DMS 273 treated with DMSO at 0.1 percent for 48 hours (cell line): ENCODE measurements at regions not wholly inside any gene's neighbourhood (a gene's known extent, or its start where the extent isn't known, plus 50 kb on each side); places are given as distances from the start of the nearest gene placed in this dataset.

Source experiments
- DNase-seq: peaks from one replicate; lab custom pipeline; 2025; lab: John Stamatoyannopoulos, UW

DNA sequence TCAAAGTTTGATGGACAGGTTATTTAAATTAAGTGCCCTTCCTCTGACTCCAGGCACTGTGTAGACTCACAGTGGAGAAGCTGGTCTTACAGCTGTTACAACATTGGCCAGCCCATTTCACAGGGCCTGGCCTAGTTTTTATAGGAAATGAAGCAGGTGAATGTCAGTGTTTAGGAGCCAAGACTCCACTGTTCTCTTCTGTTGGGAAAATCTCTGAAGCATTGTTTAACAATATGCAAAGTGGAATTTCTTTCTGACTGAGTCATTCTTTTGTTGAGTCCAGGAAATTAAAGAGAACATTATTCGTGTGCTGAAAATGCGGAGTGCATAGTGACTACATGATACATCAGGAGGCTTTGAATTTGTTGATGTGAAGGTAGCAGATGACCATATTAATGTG is 64.7 kb downstream of the ARRDC4 start:
- DNase-seq, result no peak

DNA sequence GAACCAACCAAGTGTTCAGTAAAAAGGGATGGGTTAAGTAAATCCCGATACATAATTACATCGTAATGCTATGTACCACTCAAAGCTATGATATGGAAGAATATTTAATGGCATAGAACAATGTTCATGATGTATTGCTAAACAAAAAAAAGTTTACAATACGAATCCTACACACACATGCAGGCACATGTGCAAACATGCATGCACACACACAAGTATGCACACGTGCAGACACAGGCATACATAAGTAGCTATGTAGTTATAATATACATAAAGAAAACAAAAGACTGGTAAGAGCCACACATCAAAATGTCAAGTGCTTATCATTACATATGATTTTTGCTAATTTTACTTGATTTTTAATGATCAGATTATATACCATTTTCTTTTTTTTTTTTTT is 74.2 kb downstream of the ARRDC4 start:
- no peak for DNase-seq

DNA sequence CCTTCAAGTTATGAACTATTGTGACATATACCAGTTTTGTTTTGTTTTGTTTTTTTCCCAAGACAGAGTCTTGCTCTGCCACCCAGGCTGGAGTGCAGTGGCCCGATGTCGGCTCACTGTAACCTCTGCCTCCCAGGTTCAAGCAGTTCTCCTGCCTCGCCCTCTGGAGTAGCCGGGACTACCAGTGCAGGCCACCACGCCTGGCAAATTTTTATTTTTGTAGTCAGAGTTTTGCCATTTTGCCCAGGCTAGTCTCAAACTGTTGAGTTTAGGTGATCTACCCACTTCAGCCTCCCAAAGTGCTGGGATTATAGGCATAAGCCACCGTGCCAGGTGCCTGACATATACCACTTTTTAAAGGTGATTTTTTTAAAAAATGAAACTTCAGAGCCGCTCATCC is 74.6 kb downstream of the ARRDC4 start:
- no peak for DNase-seq

DNA sequence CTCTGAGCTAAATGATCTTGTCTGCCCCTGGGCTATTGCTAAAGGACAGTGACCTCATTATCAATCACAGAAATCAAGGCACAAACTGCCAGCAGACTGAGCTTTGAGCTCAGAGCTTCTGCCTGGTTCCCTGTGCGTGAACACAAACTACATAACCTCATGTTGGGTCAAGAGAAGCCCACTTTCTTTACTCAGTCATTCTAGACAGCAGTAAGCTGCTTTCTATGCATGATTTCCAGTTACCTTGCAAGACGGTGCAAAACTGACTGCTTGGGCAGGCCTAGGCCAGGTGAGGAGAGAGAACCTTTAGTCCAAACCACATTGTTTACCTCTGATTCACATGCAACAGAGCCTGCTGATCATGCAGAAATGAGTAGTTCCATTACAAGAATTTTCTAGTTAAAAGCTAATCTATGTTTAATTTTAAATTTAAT is 75.1 kb downstream of the ARRDC4 start:
- DNase-seq, result no peak

DNA sequence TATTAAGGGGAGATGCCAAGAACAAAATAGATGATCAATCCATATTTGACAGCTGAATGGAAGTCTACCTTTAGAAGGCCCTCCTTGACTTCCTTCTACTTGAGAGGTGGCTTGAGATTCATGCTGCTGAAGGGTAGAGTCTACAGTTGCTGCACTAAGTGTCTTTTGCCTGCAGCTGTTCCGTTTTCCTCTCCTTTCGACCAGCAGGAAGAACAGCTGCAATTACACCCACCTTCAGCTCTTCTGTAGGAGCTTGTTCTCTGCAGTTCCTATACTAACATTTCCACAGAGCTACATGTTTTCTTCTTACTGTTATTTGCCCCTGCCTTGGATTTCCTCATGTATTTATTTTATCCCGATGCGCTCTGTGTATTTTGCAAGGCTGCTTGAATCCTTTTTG is 79.1 kb downstream of the ARRDC4 start:
- no peak for DNase-seq

DNA sequence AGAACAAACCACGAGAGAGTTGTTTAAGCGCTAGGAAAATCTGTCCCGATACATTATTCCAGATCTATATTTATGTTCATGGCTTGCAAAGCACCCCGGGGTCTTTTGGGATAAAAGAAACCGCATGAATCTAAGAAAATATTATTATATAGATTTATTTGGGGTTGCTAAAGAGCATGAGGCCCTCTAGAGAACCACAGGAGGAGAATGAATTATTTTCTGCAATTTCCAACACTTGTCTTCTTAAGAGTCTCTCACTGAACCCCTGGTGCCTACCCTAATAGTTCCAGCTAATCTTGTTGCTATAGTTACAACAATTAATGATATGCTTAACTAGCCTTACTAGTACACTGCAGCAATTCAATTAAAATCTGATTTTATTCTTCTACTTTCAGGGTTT is 79.6 kb downstream of the ARRDC4 start:
- no peak for DNase-seq

DNA sequence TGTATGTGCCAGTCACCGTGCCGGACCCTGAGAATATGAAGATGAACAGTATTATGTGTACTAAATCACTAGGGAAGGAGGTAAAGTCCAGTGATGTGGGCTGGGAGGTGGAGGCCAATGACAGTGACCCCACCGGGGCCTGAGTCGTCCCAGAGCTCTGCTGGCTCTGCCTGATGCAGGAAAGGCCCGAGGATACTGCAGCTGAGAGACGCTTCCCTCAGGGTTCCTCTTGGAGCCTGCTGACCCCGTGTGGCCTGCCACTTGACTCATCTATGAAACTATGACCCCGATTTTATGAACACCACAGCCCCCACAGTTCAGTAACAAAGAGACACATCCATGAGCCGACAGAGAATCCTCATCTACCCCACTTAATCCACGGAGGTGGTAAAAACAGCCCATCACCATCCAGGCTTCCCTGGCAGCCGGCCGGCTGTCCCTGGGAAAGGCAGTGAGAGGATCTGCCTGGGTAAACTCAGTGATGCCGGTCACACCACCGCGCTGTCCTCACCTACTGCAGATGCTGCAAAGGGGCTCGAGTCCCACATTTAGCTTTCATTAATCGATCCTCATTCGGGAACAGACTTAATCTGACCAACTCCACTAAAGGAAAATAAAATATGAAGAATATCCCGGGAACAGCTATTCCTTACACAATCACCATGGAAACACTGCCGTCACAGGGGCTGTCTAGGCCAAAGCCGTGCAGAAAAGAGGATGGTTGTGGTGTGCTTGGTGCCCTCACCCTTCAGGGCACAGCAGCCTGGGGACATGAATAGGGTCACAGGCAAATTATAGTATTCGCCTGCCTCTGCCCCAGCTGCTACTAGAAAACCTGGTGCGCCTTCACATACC is 82.9 kb downstream of the ARRDC4 start:
- no peak for DNase-seq

DNA sequence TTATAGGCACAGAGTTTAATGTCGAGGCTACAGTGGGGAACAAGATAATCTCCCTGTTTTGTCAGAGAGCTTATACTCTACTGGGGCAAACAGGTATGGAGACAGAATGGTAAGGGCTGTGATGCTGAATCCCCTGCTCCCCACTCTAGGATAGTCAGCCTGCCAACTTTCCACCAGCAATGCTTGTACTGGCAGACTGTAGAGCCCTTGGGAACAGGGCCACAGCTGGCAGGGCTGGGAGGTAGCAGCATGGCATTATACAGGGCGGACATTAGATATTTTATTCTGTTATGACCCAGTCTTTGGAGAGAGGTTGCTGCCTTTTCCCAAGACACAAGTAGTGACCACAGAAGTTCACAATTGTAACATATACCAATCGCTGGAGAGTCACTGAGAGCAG is 91.2 kb downstream of the ARRDC4 start:
- no peak for DNase-seq

DNA sequence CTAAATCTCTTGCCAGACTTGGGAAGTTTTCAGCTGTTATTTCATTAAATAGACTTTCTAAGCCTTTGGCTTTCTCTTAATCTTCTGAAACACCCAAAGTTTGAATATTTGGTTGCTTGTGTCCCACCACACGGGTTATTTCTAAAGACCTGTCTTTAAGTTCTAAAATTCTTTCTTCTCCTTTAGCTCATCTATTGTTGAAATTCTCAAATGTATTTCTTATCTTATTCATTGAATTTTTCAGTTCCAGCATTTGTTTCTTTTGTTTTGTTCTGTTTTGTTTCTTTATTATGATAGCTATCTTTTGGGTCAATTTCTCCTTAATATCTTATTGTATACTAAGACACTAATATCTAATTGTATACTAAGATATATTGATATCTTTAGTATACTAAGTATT is 97.0 kb downstream of the ARRDC4 start:
- no peak for DNase-seq

DNA sequence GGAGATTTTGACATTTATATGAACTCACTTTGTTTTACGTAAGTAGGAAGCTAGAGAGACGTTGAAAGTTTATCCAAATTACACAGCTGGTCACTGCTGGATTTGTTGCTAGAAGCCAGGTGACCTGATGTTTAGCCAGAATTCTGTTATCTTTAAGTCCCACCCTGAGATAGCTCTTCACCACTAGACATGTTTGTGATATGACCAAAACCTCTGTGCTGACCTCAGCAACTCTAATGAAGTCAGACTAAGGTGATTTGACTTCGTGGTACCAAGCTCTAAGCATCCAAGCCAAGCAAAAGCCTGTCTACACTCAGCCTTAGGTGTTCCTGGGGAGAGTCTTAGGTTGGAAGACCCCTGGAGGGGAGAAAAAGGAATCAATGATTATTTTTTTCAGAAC is 102.4 kb downstream of the ARRDC4 start:
- no peak for DNase-seq

DNA sequence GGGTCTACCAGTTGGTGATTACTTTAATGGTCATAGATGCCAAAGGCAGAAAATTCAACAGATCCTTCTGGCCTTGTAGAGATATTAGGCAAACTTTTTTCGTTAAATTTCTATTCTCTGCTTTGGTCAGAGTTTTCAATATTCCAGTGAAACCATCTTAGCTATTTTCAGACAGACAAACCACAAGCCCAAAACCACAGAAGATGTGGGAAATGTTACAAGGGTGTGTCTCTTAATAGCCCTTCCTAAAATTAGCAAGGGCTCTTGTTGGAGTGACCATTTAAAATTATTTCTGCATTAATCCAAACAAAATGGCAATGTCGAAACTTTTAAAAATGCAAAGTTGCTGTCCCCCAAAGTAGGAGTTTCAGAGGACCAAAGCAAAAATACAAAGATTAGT is 102.8 kb downstream of the ARRDC4 start:
- DNase-seq, result no peak

DNA sequence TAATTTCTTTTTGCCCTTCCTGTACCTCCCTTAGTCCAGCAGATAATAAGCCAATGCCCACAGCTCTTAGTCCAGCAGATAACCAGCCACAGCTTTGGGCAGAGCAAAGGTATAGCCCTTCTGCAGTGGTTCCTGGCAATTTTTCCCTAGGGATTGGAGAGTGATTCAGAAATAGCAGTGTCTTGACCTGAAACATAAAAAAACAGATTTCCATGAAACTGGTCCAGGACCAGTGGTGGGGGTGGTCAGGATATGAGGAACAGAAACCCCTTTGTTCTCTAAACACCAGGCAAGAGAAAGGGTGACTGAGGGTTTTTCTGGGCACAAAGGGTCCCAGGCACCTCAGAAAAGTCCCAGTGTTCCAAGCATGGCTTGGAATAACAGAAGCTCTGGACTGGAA is 103.4 kb downstream of the ARRDC4 start:
- DNase-seq, result no peak

DNA sequence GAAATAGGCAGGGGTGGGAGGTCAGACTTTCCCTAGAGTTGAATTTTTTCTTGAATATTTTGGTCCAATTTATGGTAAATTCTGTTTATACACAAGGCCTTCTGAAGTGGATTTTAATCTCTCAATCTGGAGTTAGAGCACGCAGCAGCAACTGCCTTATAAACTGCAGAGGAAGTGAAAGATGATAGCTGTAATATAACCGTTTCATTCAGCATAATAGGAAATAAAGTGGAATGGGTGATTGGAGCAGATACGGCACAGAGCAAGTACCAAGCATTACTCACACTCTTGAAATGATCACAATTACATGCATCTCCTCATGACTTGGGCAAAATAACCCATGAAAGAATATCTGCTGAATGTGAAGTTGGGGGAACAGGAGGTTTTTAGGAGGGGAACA is 106.8 kb downstream of the ARRDC4 start:
- no peak for DNase-seq

DNA sequence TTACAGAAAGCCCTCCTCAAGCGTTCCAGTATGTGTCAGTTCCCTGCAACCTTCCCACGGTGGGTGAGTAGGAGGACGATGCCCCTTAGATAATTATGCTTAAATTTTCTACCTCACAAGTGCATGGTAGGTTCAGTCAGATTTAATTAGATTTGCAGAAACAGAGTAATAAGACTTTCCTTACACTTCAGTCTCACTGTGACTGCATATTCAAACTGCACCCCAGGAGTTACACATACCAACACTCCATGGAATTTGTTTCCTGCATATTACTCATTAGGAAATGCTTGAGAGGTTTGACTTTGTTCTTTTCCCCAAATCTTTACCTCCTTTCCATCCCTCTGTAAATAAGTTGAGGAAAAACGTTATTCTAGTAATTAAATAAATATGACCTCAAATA is 108.8 kb downstream of the ARRDC4 start:
- DNase-seq, result no peak

DNA sequence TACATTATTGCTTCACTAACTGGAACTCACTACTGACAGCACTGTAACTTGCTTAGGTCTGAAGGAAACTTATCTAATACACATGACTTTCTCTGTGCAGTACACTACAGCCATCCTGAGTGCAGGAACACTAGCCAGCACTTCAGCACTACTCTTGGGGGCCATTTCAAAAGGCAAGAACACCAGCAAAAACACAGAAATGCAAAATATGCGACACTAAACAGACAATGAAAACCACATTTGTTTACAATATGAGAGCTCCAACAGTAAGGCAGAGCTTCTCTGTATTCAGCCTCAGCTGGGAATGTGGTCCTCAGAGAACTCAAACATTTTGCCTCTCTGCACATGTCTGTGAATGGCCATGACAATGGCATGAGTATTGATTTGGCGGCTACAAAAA is 109.6 kb downstream of the ARRDC4 start:
- DNase-seq, result no peak

DNA sequence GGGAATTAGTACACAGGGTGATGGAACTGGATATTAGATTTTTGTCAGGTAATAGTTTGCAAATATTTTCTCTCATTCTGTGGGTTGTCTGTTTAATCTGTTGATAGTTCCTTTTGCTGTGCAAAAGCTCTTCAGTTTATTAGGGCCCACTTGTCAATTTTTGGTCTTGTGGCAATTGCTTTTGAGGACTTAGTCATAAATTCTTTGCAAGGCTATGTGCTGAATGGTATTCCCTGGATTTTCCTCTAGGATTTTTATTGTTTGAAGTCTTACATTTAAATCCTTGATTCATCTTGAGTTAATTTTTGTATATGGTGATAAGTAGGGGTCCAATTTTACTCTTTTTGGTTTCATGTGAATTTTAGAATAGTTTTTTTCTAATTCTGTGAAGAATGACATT is 111.3 kb downstream of the ARRDC4 start:
- DNase-seq, result no peak

DNA sequence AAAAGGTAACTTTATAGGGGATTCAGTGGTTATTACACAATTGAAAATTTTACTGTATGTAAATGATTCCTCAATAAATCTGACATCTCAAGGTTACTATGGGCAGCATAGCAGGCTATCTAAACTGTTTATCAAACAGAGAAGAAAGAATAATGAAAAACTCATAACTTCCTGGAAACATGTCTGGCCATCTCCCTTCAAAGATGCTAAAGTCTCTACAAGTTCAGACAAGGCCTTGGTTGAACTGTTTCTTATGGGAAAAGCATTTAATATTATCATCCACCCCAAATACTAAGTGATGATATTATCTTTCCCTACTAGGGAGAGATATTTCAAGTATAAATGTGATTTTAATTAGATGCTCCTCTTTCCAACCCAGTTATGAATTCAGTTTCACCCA is 114.9 kb downstream of the ARRDC4 start:
- DNase-seq, result no peak

DNA sequence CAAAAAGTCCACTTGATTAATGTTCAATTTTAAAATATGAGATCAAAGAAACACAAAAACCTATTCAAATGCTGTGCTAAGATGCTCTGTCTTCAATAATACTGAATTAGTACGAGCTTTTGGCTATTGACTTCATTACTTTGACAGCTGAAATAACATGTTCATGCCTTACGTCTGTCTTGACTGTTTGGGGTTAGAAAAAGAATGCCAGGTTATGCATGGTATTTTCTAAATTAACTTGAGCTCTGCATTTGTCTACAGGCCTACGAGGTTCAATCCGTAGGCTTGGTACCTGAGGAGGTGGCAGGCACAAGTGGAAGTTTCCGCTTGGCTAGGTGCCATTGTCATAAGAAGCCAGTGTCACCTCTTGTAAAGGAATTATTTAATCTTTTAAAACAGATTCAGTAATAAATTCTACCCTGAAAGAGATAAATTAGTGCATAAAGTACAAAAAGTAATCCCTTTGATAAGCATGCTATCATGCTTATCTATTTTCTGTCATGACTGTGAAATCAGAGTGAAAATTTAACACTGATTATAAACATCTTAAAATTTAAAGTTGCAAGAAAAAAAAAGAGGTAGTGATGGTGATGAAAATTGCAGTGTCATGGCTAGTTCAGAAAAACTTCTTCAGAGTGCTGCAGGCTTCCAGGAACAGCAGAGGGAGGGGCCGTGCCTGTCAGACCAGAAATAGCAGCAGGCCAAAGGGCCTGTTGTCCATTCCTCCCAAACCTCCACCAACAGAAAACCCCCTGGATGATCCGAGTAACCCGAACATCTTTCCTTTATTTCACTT is 115.7 kb downstream of the ARRDC4 start:
- no peak for DNase-seq

DNA sequence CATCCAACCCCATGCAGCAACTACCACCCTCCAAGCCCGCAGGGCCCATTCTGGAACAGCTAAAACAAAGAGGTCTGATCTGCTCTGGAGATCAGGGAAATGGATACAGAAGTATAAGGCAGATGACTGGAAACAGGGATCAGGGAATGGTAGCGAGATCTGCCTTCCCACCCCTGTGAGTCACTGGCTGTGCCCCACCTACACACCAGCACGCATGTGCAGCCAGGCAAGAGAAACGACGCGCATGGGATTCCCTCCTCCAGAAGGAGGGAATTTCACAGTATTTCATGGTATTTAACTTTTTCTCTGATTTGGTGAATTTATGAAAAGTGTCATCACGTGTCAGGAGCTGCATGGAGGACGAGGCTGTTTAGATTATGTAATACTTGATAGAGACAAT is 116.7 kb downstream of the ARRDC4 start:
- no peak for DNase-seq

DNA sequence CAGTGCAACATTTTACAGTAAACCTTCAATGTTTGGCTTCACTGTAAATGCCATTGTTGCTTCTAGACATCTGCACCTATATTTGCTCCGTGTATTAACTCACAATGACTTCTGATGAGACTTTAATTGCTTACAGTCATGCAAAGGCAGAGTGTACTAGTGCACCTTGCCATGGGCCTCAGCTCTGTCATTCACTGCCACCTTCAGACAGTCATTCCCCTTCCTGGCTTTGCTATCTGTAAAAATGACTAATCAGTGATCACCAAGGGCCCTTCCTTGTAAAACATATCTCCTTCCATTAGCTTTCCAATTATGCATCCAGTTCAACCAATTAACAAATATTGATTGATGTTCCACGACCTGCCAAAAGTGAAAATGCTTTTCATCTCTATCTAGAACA is 120.3 kb downstream of the ARRDC4 start:
- no peak for DNase-seq

DNA sequence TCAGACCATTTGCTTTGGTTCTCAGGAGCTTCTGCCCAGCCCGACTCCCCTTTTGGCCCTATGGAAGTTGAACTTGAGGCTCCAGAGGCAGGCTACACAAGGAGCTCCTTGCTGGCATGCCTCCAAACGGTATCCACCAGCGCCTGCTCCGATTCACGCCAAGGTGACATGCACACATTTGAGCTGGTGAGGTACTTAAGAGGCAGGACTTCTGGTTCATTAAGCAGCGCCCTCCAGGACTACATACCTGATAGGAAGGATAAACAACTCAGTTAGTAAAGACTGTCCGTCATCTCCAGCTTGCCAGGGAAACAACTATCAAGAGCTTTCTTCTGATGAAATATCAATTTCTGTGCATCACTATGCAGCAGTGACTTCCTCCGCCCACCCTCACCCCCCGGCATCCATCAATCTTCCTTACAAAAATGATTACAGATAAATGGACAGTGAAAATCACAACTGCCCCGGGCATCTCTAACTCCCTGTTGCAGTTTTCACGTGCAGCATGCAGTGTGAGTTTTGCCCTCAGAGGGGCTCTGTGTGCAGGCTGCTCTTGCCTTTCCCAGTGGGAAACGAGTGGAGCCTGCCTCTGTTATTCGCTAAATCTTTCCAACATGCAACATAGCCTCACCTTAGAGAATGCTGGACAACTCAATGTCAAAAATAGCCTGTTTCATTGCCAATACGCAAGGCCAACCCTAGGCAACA is 122.9 kb downstream of the ARRDC4 start:
- no peak for DNase-seq

DNA sequence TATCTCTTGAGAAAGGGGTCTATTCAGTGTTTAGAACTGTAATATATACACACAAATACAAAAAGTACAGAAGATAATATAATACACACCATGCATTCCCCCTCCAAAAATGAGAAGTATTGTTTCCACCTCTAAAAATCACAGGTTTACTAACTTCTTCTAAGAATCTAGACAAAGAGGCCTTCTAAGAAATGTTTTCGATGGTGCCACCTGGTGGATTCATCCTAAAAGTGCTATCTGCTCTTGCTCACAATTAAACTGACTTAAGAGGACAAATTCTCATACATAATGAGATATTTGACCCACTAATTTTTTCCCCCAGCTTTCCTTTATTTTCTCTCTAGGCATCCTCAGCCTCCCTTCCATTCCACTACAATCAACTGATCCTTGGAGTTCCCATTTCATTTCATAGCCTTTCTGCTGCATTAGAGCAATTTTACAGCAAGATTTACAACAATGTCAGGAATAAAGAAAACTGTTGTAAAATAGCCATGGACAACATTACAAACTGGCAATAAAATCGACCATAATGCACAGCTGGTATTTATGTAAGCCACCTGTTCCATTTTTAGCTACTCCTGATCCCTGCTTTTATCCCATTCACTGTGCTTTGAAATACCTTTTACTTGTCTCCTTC is 124.6 kb downstream of the ARRDC4 start:
- DNase-seq, result peak; percentile 21
